CD4-positive, alpha-beta T cell treated with Interleukin-6 at 100 ng/mL for 8 hours (primary cell): ENCODE measurements at regions not wholly inside any gene's neighbourhood (a gene's known extent, or its start where the extent isn't known, plus 50 kb on each side); places are given as distances from the start of the nearest gene placed in this dataset.
"Not testable (repeated sequence)": the region's sequence is repeated elsewhere in the genome, so short reads cannot be mapped to it uniquely, and the experiment has no call there.

ENCODE experiments used
- DNase-seq: peaks from one replicate; pipeline ENCODE4 v3.0.0-alpha.2; 2020; ENCODE audit warnings: mixed read lengths, low spot score

- no peak for DNase-seq
These were observed 105.2 kb downstream of the OR2B2 start for GRCh38 chr6:27806981-27807440.

- DNase-seq: no peak
These were observed 106.8 kb downstream of the OR2B2 start for GRCh38 chr6:27805347-27805746.

DNA sequence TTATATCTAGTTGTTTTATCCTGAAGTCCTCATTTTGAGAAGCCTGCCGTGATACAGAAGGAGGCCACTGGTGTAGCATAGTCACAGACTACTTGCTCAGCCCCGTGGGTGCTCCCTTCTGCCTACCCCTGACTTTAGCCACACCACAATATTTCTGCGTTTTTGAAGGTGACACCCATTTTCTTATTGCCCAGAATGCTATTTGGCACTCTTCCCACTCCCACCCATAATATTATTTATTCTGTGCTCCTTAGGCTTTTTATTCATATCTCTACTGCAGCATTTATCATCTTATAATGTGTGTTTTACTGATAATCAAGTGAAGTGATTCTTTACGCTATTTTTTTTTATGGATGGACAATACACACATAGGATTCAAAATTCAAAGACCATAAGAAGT is 107.3 kb downstream of the OR2B2 start:
- no peak for DNase-seq

DNA sequence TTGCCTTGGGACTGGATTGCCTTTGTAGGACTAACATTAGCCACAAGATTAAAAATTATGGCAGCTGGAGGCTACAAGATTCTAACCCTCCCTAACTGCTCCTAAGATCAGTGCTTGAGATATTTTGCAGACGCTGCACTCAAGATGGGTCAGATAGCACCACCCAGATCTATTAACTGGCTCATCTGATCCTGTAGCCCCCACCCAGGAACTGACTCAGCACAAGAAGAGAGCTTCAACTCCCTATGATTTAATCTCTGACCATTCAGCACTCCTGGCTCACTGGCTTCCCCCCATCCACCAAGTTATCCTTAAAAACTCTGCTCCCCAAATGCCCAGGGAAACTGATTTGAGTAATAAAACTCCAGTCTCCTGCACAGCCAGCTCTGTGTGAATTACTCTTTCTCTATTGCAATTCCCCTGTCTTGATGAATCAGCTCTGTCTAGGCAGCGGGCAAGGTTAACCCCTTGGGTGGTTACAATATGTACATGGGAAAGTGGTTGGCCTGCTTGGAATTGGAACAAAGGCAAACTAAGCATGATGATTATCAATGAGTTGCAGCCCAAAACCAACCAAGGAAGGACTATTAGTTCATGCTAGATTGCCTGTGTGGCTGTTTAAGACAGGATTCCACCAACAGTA is 111.3 kb downstream of the OR2B2 start:
- no peak for DNase-seq

DNA sequence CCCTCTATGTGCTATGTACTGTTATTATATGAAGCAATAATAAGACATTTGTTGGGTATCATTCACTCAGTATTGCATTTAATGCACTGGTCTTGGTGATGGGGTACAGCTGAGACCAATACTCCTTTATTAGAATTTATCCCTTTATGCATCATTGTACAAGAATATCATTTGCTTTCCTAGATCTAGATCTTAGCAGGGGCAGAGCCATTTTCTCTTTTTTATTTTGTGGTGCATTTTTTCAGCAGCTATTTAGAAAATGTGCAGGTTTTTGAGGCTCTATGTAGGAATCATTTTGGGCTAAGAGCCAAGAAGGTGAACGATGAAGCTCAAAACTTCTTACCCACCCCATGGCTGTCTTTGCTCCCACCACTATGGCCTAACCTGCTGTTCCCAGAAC is 114.2 kb downstream of the OR2B2 start:
- no peak for DNase-seq

DNA sequence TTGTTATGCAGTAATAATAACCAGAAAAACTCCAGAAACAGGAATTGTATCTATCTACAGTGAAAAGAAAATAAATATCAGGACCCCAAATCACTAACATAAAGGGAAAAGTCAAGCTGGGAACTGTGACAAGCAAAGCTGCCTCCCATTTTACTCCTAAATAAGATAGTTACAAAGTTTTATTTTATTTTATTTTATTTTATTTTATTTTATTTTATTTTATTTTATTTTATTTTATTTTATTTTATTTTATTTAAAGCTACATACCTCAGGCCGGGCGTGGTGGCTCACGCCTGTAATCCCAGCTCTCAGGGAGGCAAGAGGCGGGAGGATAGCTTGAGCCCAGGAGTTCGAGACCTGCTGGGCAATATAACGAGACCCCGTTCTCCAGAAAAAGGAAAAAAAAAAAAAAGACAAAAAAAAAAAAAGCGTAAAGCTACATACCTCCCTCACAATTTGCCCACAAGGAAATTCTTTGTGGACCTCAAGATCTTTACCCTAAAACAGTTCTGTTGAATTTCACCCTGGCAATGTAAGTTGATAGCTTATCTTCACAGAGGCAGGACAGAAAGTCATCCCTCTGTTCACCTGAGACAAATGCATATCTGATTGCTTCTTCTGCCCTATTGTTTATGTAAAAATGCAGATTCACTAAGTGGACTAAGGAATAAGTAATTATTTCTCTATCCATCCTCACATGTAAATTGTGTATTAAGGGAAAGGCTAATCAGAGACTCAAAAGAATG is 115.3 kb downstream of the OR2B2 start:
- DNase-seq: not testable (repeated sequence)

GRCh38 chr6:27795697-27796494 is 116.3 kb downstream of the OR2B2 start:
- DNase-seq: peak; percentile 82

GRCh38 chr6:27791182-27791943 is 120.8 kb downstream of the OR2B2 start:
- DNase-seq: no peak

GRCh38 chr6:27788376-27788775 is 123.8 kb downstream of the OR2B2 start:
- not testable (repeated sequence) for DNase-seq

DNA sequence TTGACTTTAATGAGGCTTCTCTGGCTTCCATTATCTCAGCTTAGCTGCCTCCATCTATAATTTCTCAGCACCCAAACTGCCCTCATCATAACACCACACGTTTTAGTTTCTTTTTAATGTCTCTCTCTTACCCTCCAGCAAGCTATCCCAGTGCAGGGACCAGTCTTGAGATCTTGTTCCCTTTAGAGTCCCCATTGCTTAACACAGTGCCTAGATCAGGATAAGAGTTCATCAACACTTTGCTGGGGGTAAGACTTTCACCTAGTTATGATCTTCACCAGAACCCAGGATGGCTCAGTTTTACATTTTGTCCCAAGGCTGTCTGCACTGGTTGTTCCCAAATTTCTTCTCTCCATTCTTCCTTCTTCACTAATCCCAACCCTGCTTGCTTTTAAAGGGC is 126.1 kb downstream of the OR2B2 start:
- no peak for DNase-seq

DNA sequence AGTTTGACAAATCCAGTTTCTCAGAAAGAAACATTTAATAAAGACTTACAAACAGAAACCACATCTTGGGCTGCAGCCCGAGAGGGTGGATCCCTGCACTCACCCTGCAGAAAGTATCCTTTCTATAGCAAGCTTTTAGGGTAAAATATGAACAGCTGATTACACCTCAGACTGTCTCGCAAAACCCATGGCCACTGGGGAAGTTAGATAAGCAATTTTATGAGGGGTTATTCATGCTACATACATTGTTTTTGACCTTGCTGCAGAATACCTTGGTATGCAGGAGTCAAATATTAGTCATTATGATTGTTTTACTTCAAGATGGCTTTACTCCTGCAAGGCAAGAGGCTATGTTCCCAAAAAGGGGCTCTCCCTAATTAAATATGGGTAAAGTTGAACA is 126.9 kb downstream of the OR2B2 start:
- DNase-seq: no peak

GRCh38 chr6:27782748-27783147 is 129.4 kb downstream of the OR2B2 start:
- no peak for DNase-seq

DNA sequence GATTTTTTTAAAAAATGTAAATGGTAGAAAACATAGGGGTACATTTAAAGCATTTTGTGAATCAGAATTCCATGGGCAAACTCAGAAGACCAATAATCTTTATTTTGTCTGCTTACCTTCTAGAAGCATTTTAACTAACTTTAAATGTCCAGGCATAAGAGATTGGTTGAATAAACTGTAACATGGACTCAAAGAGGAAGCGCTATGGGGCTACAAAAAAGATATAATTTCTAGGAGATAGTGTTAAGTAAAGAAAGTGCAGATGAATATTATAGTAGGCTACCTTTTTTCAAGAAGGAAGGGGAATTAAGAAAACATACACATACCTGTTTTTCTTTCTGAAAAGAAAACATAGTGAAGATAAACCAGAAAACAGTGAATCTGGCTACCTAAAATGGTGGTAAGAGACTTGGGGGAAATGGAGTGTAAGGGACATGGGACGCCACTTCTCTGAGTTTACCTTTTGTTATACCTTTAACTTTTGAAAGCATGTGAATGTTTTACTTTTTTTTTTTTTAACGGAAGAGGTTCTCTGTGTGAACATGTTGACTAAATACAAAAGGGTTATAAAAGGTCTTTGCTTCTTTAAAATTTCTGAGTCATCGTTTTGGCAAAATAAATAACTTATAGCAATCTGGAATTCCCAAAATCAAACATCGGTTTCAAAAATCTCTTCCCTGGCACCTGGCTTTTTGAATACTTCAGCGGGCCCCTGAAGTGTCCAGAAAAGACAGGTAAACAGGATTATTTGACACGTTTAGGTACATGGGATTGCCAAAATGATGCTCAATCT is 133.4 kb downstream of the OR2B2 start:
- DNase-seq: no peak

GRCh38 chr6:27777614-27778355 is 134.4 kb downstream of the OR2B2 start:
- DNase-seq: no peak

DNA sequence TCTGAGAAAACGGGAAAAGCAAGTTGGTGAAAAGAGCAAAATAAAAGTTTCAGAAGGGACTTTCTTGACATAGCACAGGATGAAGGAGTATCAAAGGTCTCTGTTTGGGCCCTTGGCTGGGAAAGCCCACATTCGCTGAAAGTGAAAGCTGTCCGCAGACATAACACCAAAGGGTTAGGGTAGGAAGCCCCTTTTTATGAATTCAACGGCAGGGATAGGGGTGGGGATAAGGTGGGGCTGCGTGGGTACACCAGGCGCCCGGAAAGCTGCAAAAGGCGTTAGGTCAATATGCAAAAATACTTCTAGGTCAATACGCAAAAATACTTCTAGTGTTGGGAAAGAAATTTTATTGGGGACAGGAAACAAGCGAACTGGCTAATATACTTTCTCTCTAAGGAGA is 135.1 kb downstream of the OR2B2 start:
- DNase-seq: no peak

DNA sequence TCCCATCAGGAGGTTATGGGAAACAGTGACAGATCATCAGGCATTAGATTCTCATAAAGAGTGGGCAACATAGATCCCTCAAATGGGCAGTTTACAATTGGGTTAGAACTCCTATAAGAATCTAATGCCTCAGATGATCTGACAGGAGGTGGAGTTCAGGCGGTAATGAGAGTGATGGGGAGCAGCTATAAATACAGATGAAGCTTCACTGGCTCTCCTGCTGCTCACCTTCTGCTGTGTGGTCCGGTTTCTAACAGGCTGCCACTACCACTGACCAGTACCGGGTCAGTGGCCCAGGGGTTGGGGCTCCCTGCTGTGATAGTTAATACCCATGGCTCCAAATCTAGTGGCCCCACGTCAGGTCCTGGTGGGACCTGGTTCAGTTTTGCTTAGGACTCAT is 135.7 kb downstream of the OR2B2 start:
- no peak for DNase-seq

GRCh38 chr6:27775796-27776184 is 136.4 kb downstream of the OR2B2 start:
- no peak for DNase-seq

DNA sequence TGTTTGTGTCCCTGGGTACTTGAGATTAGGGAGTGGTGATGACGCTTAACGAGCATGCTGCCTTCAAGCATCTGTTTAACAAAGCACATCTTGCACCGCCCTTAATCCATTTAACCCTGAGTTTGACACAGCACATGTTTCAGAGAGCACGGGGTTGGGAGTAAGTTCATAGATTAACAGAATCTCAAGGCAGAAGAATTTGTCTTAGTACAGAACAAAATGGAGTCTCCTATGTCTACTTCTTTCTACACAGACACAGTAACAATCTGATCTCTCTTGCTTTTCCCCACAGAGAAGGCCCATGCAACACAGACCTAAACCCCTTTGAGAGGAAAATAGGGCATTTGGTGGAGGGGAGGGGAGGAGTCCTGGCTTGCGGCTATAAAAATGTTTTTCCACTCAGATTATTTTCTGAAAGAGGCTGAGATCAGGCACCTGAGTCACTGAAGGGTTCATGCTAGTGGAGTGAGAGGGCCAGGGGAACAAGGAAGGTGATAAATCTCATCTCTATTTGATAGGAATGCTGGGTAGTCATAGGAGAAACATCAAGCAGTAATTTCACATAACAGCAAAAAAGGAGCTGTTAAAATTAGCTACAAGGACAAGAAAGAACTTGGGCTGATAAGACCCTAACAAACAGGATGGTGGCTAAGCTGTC is 136.9 kb downstream of the OR2B2 start:
- DNase-seq: not testable (repeated sequence)

DNA sequence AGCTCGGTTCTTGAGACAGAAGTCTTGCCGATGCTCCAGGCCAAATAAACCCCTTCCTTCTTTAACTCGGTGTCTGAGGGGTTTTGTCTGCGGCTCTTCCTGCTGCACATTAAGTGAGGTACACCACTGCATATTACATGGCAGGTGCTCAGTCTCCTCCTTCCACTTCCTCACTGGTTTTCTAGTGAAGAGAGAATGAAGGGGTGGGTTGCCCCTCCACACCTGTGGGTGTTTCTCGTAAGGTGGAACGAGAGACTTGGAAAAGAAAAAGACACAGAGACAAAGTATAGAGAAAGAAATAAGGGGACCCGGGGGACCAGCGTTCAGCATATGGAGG is 138.0 kb downstream of the OR2B2 start:
- not testable (repeated sequence) for DNase-seq
